ENCODE measurements at regions not wholly inside any gene's neighbourhood (a gene's known extent, or its start where the extent isn't known, plus 50 kb on each side); places are given as distances from the start of the nearest gene placed in this dataset.

- TF ChIP-seq TAF1 (IDR thresholded peaks at IDR 0.05; ENCODE audit: borderline replicate concordance, low read depth, low read length) (no peak), EZH2phosphoT487 (IDR thresholded peaks at IDR 0.05; ENCODE audit: borderline replicate concordance, low read depth) (no peak), POLR2AphosphoS5 (IDR thresholded peaks at IDR 0.05; ENCODE audit: low read depth, low read length) (no peak), FOXJ3 (CRISPR knock-in tag; IDR thresholded peaks at IDR 0.05) (no peak)
Observed at GRCh38 chr12:63028951-63029350, 94.0 kb upstream of the PPM1H start (continued).

GRCh38 chr12:63025116-63025515 lies 90.2 kb upstream of the PPM1H start:
- TF ChIP-seq NFIC (IDR thresholded peaks at IDR 0.05; ENCODE audit: borderline replicate concordance): no peak
- no peak for TF ChIP-seq EZH2phosphoT487 (IDR thresholded peaks at IDR 0.05; ENCODE audit: borderline replicate concordance, low read depth)
- TF ChIP-seq MAX (IDR thresholded peaks at IDR 0.05; ENCODE audit: low read depth): no peak
- no peak for TF ChIP-seq FOXM1 (IDR thresholded peaks at IDR 0.05; ENCODE audit: low read depth)
- no peak for TF ChIP-seq ELF1 (IDR thresholded peaks at IDR 0.05)
- no peaks in the 10 kb centered on the region for H4K20me1 ChIP-seq (ENCODE audit: insufficient read depth)
- no peaks in the 10 kb centered on the region for H3K4me1 ChIP-seq (ENCODE audit: control insufficient read depth in 1 of 2, insufficient read depth in 2 of 2, low read depth in 1 of 2, low read length in 1 of 2)

GRCh38 chr12:63023926-63024325 lies 89.0 kb upstream of the PPM1H start:
- Histone ChIP-seq H3K36me3 (replicated peaks in 1 of 2; ENCODE audit: control insufficient read depth in 1 of 2, insufficient read depth in 2 of 2, low read length in 1 of 2) (no peaks in the 10 kb centered on the region), H4K20me1 (ENCODE audit: insufficient read depth) (no peaks in the 10 kb centered on the region), H3K27ac (ENCODE audit: low read depth in 2 of 2, low read length in 1 of 2) (no peak overlapping the region), H3K9me3 (no peaks in the 10 kb centered on the region), H3F3A (replicated peaks; ENCODE audit: insufficient read depth) (no peaks in the 10 kb centered on the region), H3K9ac (no peak overlapping the region), H3K27me3 (ENCODE audit: insufficient read depth) (0 out of 2 replicates have a peak, but pooled peaks cover 4% of the 10 kb centered on the region), H3K4me1 (ENCODE audit: control insufficient read depth in 1 of 2, insufficient read depth in 2 of 2, low read depth in 1 of 2, low read length in 1 of 2) (no peaks in the 10 kb centered on the region), H2AFZ (ENCODE audit: low read depth) (no peak overlapping the region), H3K4me3 (ENCODE audit: low read depth in 2 of 2, low read length in 1 of 2) (no peak overlapping the region), H3K79me2 (ENCODE audit: insufficient read depth) (no peaks in the 10 kb centered on the region), H3K9me2 (no peaks in the 10 kb centered on the region), H3K4me2 (no peak overlapping the region)
- DNase-seq: no peak
- CTCF ChIA-PET: interaction anchor here (1.4 kb wide), 1 partner anchor 211 kb away, joined by 3 read pairs; no protein-coding TSS in a partner anchor
- POLR2A ChIA-PET: no interaction called here
- TF ChIP-seq CTCF (IDR thresholded peaks at IDR 0.05): no peak
- TF ChIP-seq RAD21 (IDR thresholded peaks at IDR 0.05; ENCODE audit: low read length): no peak
- TF ChIP-seq POLR2AphosphoS5 (IDR thresholded peaks at IDR 0.05; ENCODE audit: low read depth, low read length): no peak
- TF ChIP-seq EP300 (IDR thresholded peaks at IDR 0.05; ENCODE audit: borderline replicate concordance in 1 of 2, low read depth in 1 of 2, low read length in 1 of 2): no peak
- TF ChIP-seq ELF1 (IDR thresholded peaks at IDR 0.05): no peak
- no peak for TF ChIP-seq USF1 (IDR thresholded peaks at IDR 0.05; ENCODE audit: borderline replicate concordance, low read depth)
- TF ChIP-seq JUND (IDR thresholded peaks at IDR 0.05): no peak
- TF ChIP-seq SMC3 (IDR thresholded peaks at IDR 0.05; ENCODE audit: low read depth, low read length): no peak

More at GRCh38 chr12:63025116-63025515, 90.2 kb upstream of the PPM1H start:
- H3F3A ChIP-seq (replicated peaks; ENCODE audit: insufficient read depth): no peaks in the 10 kb centered on the region
- no peaks in the 10 kb centered on the region for H3K36me3 ChIP-seq (replicated peaks in 1 of 2; ENCODE audit: control insufficient read depth in 1 of 2, insufficient read depth in 2 of 2, low read length in 1 of 2)
- ChIA-PET POLR2A (no interaction called here), CTCF (interaction anchor here (0.9 to 1.4 kb wide), 2 partner anchors 14 to 212 kb away, joined by 3 to 4 read pairs; no protein-coding TSS in a partner anchor)
- DNase-seq: no peak
- H3K27ac ChIP-seq (ENCODE audit: low read depth in 2 of 2, low read length in 1 of 2): no peak overlapping the region
- no peaks in the 10 kb centered on the region for H3K79me2 ChIP-seq (ENCODE audit: insufficient read depth)
- H3K9ac ChIP-seq: no peak overlapping the region
- H2AFZ ChIP-seq (ENCODE audit: low read depth): no peak overlapping the region
- H3K27me3 ChIP-seq (ENCODE audit: insufficient read depth): 0 out of 2 replicates have a peak, but pooled peaks cover 4% of the 10 kb centered on the region
- H3K4me3 ChIP-seq (ENCODE audit: low read depth in 2 of 2, low read length in 1 of 2): no peak overlapping the region
- H3K9me3 ChIP-seq: no peaks in the 10 kb centered on the region
- H3K9me2 ChIP-seq: no peaks in the 10 kb centered on the region
- H3K4me2 ChIP-seq: no peak overlapping the region

All from SK-N-SH (cell line).